Thyroid gland (tissue), 4 donors: ENCODE measurements at regions not wholly inside any gene's neighbourhood (a gene's known extent, or its start where the extent isn't known, plus 50 kb on each side); places are given as distances from the start of the nearest gene placed in this dataset.

ENCODE experiments used
- POLR2A ChIP-seq, 2 donors: fragments of 450-650 bp; IDR thresholded peaks; one replicate each; pipeline ENCODE4 v1.6.1; 2017; ENCODE audit warnings: antibody characterized with exemption in 2 of 2, mild to moderate bottlenecking in 2 of 2, moderate library complexity in 1 of 2
- TF ChIP-seq, protein P1 (sequence below), 6 experiments: fragments of 200-600 bp in 3 of 6; fragments of 450-650 bp in 3 of 6; sonication (generic) in 3 of 6; IDR thresholded peaks; one replicate each; pipeline ENCODE4 v1.5.1; 2016 to 2019; ENCODE audit warnings: antibody characterized with exemption in 6 of 6, mild to moderate bottlenecking in 2 of 6, inconsistent platforms in 1 of 6, moderate library complexity in 1 of 6

DNA sequence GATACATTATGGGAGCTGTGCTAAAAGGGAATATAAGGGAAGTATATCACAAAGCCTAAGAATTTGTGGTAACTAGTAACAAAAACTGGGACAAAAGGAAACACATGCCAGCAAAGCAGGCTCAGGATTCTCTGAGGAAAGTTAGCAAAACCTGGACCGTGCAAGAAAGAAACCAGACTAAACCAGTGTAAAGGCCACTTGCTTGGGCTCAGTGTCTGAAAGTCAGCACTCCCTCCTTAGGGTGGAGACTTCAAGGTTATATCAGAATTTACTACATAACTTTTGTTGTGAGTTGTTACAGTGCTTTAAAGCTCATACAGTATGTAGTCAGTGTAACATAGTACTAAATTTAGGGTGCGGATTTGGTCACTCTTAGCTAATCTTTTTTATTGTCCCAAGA, 269.9 kb upstream of the GADL1 start:
- no peak for TF ChIP-seq POLR2A (IDR thresholded peaks at IDR 0.05)
- TF ChIP-seq, protein P1, sequence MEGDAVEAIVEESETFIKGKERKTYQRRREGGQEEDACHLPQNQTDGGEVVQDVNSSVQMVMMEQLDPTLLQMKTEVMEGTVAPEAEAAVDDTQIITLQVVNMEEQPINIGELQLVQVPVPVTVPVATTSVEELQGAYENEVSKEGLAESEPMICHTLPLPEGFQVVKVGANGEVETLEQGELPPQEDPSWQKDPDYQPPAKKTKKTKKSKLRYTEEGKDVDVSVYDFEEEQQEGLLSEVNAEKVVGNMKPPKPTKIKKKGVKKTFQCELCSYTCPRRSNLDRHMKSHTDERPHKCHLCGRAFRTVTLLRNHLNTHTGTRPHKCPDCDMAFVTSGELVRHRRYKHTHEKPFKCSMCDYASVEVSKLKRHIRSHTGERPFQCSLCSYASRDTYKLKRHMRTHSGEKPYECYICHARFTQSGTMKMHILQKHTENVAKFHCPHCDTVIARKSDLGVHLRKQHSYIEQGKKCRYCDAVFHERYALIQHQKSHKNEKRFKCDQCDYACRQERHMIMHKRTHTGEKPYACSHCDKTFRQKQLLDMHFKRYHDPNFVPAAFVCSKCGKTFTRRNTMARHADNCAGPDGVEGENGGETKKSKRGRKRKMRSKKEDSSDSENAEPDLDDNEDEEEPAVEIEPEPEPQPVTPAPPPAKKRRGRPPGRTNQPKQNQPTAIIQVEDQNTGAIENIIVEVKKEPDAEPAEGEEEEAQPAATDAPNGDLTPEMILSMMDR (IDR thresholded peaks at IDR 0.05): no peak
